ENCODE measurements at regions not wholly inside any gene's neighbourhood (a gene's known extent, or its start where the extent isn't known, plus 50 kb on each side); places are given as distances from the start of the nearest gene placed in this dataset.

- in situ Hi-C loops (cut with HindIII; ENCODE audit: low pct_ligation_motif_present, low sequenced_read_pairs): no loop called here
- Histone ChIP-seq H3K27me3 (replicated peaks) (no peaks in the 10 kb centered on the region), H3K4me3 (ENCODE audit: low read depth, low read length) (no peak overlapping the region), H3K36me3 (replicated peaks) (no peaks in the 10 kb centered on the region), H3K27ac (no peak overlapping the region)
- no peak for DNase-seq
- TF ChIP-seq, protein P1, sequence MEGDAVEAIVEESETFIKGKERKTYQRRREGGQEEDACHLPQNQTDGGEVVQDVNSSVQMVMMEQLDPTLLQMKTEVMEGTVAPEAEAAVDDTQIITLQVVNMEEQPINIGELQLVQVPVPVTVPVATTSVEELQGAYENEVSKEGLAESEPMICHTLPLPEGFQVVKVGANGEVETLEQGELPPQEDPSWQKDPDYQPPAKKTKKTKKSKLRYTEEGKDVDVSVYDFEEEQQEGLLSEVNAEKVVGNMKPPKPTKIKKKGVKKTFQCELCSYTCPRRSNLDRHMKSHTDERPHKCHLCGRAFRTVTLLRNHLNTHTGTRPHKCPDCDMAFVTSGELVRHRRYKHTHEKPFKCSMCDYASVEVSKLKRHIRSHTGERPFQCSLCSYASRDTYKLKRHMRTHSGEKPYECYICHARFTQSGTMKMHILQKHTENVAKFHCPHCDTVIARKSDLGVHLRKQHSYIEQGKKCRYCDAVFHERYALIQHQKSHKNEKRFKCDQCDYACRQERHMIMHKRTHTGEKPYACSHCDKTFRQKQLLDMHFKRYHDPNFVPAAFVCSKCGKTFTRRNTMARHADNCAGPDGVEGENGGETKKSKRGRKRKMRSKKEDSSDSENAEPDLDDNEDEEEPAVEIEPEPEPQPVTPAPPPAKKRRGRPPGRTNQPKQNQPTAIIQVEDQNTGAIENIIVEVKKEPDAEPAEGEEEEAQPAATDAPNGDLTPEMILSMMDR (IDR thresholded peaks at IDR 0.05; ENCODE audit: low read depth, low read length, missing control alignments): no peak
Observed at GRCh38 chr1:239926184-239926583, 165.5 kb upstream of the FMN2 start.

- in situ Hi-C loops (cut with HindIII; ENCODE audit: low pct_ligation_motif_present, low sequenced_read_pairs): no loop called here
- Histone ChIP-seq H3K27ac (no peak overlapping the region), H3K27me3 (replicated peaks) (no peaks in the 10 kb centered on the region), H3K36me3 (replicated peaks) (no peaks in the 10 kb centered on the region), H3K4me3 (ENCODE audit: low read depth, low read length) (no peak overlapping the region)
- TF ChIP-seq, protein P1 (IDR thresholded peaks at IDR 0.05; ENCODE audit: low read depth, low read length, missing control alignments): no peak
- no peak for DNase-seq
Observed at GRCh38 chr1:239929317-239929716, 162.4 kb upstream of the FMN2 start.

DNA sequence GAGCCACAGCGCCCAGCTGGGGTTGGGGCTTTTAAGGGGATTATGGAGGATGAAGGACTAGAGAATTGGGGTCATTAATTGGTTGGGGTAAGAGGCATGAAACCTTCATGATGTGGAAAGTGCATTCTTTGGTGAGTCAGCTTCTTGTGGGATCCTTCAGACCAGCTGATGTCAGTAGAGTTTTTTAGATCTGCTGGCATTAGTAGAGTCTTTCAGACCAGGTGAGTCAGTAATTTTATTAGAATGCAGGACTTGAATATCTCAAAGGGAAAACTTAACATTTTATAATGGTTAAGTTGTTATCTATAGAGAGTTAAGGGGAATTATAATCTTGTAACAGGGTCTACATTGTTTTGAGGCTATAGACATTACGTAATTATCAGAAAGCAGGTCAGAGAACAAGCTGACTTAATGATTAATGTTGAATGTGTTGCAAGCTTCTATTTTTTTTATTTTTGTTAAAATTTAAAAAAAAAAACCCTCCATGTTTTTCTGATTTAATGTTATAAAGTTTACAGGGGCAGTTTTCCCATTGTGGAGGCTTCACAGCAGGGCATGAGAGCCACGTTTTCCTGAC is 160.9 kb upstream of the FMN2 start:
- Histone ChIP-seq H3K4me3 (ENCODE audit: low read depth, low read length) (no peak overlapping the region), H3K27me3 (replicated peaks) (no peaks in the 10 kb centered on the region), H3K36me3 (replicated peaks) (no peaks in the 10 kb centered on the region), H3K27ac (no peak overlapping the region)
- TF ChIP-seq, protein P1 (IDR thresholded peaks at IDR 0.05; ENCODE audit: low read depth, low read length, missing control alignments): no peak
- DNase-seq: no peak
- in situ Hi-C loops (cut with HindIII; ENCODE audit: low pct_ligation_motif_present, low sequenced_read_pairs): no loop called here

DNA sequence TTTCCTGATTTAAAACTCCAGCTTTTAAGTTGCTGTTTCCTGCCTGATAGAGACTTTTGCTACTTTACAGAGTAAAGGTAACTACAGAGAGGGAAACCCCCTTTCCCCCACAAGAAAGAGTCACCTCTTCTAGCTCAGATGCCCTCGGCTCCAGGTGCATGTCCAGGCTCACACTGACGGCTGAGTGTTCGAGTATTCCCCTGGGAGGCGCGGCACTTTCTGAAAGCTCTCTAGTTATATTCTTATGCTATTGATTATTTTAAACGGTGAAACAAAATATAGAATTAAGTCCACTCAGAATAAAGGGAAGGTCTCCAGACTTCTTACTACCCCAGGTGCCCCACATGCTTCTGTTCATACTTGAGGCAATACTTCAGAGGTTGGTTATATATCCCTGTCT is 160.3 kb upstream of the FMN2 start:
- DNase-seq: no peak
- Histone ChIP-seq H3K27ac (no peak overlapping the region), H3K27me3 (replicated peaks) (no peaks in the 10 kb centered on the region), H3K4me3 (ENCODE audit: low read depth, low read length) (no peak overlapping the region), H3K36me3 (replicated peaks) (no peaks in the 10 kb centered on the region)
- TF ChIP-seq, protein P1 (IDR thresholded peaks at IDR 0.05; ENCODE audit: low read depth, low read length, missing control alignments): no peak
- in situ Hi-C loops (cut with HindIII; ENCODE audit: low pct_ligation_motif_present, low sequenced_read_pairs): no loop called here

DNA sequence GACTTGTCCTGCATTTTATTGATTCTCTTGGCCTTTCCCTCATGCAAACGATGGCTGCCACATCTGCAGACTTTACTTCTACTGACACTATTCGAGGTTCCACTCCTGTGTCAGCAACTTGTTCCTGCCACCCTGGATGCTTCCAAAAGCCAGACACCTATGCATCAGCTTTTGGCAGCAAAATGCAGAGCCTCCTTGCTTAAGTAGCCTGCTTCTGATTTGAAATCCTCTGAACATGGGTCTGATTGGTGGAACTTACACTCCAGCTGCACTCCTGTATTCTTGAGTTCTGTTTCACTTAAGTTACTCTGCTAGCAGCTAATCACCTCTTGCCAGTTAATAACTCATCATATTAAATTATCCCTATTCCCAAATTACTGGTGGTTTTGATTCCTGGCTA is 152.1 kb upstream of the FMN2 start:
- no peak overlapping the region for H3K27ac ChIP-seq
- in situ Hi-C loops (cut with HindIII; ENCODE audit: low pct_ligation_motif_present, low sequenced_read_pairs): no loop called here
- no peak overlapping the region for H3K4me3 ChIP-seq (ENCODE audit: low read depth, low read length)
- no peak for DNase-seq
- H3K36me3 ChIP-seq (replicated peaks): no peaks in the 10 kb centered on the region
- TF ChIP-seq, protein P1 (IDR thresholded peaks at IDR 0.05; ENCODE audit: low read depth, low read length, missing control alignments): no peak
- H3K27me3 ChIP-seq (replicated peaks): no peaks in the 10 kb centered on the region

DNA sequence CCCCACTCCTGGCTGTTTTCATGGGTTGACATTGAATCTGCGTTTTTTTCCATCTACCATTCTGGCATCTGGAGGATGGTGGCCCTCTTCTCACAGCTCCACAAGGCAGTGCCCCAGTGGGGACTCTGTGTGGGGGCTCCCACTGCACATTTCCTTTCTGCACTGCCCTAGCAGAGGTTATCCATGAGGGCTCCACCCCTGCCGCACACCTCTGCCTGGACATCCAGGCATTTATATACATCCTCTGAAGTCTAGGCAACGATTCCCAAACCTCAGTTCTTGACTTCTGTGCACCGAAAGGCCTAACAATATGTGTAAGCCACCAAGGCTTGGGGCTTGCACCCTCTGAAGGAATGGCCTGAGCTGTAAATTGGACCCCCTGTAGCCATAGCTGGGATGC is 147.9 kb upstream of the FMN2 start:
- TF ChIP-seq, protein P1 (IDR thresholded peaks at IDR 0.05; ENCODE audit: low read depth, low read length, missing control alignments): no peak
- Histone ChIP-seq H3K27ac (no peak overlapping the region), H3K27me3 (replicated peaks) (no peaks in the 10 kb centered on the region), H3K36me3 (replicated peaks) (no peaks in the 10 kb centered on the region), H3K4me3 (ENCODE audit: low read depth, low read length) (no peak overlapping the region)
- in situ Hi-C loops (cut with HindIII; ENCODE audit: low pct_ligation_motif_present, low sequenced_read_pairs): no loop called here
- no peak for DNase-seq
